Adipocyte (in vitro differentiated cells): ENCODE measurements at regions not wholly inside any gene's neighbourhood (a gene's known extent, or its start where the extent isn't known, plus 50 kb on each side); places are given as distances from the start of the nearest gene placed in this dataset.
"Not testable (repeated sequence)": the region's sequence is repeated elsewhere in the genome, so short reads cannot be mapped to it uniquely, and the experiment has no call there.

Experiments used
- DNase-seq: peaks from one replicate; pipeline ENCODE4 v3.0.0-alpha.2; 2015; ENCODE audit warnings: low read depth
- H3K27me3 ChIP-seq: replicated peaks from 2 replicates; pipeline ENCODE4 v1.7.0; 2013; ENCODE audit warnings: mild to moderate bottlenecking, low read length, moderate library complexity; ENCODE audit not compliant: control insufficient read depth, insufficient read depth
- H3K36me3 ChIP-seq: 2 replicates; pipeline ENCODE4 v1.7.0; 2013; ENCODE audit warnings: low read length, mild to moderate bottlenecking, moderate library complexity; ENCODE audit not compliant: control insufficient read depth, insufficient read depth, severe bottlenecking
- H3K4me1 ChIP-seq: 2 replicates; pipeline ENCODE4 v1.7.0; 2013; ENCODE audit warnings: mild to moderate bottlenecking, low read length, moderate library complexity; ENCODE audit not compliant: control insufficient read depth, insufficient read depth
- H3K4me3 ChIP-seq: 2 replicates; pipeline ENCODE4 v1.7.0; 2013; ENCODE audit warnings: mild to moderate bottlenecking, low read length, moderate library complexity
- H3K9ac ChIP-seq: 2 replicates; pipeline ENCODE4 v1.7.0; 2013; ENCODE audit warnings: mild to moderate bottlenecking, low read length, moderate library complexity
- H3K9me3 ChIP-seq: 2 replicates; pipeline ENCODE4 v1.7.0; 2013; ENCODE audit warnings: mild to moderate bottlenecking, low read length, moderate library complexity; ENCODE audit not compliant: control insufficient read depth

DNA sequence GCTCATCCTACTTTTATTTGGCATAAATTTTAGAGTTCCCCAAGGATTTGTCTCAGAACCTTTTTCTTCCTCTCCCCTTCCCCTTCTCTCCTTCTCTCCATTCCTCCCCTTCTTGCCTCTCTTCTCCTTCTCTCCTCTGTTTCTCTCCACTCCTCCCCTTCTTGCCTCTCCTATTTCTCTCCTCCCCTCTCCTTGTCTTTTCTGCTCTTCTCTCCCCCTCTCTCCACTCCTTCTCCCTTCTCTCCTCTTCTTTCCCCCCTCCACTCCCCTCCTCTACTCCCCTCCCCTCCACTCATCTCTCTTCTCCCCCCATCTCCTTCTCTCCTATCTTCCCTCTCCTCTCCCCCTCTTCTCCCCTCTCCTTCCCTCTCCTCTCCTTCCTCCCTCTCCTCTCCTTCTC lies 142.7 kb downstream of the CCDC71L start:
- no peak overlapping the region for H3K9ac ChIP-seq
- no peaks in the 10 kb centered on the region for H3K36me3 ChIP-seq
- H3K4me3 ChIP-seq, result no peak overlapping the region
- H3K27me3 ChIP-seq, result no peaks in the 10 kb centered on the region
- peaks cover 15% of the 10 kb centered on the region for H3K4me1 ChIP-seq
- DNase-seq, result no peak
- no peaks in the 10 kb centered on the region for H3K9me3 ChIP-seq

DNA sequence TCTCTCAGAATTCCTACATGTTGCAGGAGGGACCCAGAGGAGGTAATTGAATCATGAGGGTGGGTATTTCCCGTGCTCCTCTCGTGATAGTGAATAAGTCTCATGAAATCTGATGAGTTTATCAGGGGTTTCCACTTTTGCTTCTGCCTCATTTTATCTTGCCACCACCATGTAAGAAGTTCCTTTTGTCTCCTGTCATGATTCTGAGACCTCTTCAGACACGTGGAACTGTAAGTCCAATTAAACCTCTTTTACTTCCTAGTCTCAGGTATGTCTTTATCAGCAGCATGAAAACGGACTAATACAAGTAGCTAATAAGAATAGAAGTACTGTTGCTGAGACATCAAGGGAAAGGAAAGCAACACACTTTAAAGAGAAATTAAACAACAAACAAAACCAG lies 143.4 kb downstream of the CCDC71L start:
- no peak for DNase-seq
- Histone ChIP-seq H3K4me3 (no peak overlapping the region), H3K9ac (no peak overlapping the region), H3K36me3 (no peaks in the 10 kb centered on the region), H3K27me3 (no peaks in the 10 kb centered on the region), H3K4me1 (peaks cover 15% of the 10 kb centered on the region), H3K9me3 (no peaks in the 10 kb centered on the region)

DNA sequence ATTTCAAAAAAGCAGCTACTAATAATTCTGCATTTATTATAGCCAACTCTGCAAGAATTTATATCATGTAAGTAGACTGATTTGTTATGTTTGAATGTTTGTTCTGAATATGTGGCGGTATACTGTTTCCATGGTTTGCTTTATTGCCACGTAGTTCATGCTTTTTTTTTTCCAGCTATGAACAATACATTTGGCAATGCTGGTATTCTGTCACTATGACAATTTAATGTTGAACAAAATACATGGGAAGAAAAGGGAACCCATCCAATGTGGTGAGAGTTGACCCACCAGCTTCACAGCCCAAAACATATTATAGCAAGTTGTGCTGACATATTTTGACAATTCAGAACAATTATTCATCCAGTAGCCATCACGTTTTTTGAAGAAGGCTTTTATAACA lies 145.6 kb downstream of the CCDC71L start:
- no peak for DNase-seq
- H3K9ac ChIP-seq, result peak overlapping the region; percentile 52
- H3K36me3 ChIP-seq, result no peaks in the 10 kb centered on the region
- H3K27me3 ChIP-seq, result no peaks in the 10 kb centered on the region
- peak overlapping the region; percentile 64 for H3K4me3 ChIP-seq
- H3K4me1 ChIP-seq, result peaks cover 15% of the 10 kb centered on the region
- no peaks in the 10 kb centered on the region for H3K9me3 ChIP-seq

DNA sequence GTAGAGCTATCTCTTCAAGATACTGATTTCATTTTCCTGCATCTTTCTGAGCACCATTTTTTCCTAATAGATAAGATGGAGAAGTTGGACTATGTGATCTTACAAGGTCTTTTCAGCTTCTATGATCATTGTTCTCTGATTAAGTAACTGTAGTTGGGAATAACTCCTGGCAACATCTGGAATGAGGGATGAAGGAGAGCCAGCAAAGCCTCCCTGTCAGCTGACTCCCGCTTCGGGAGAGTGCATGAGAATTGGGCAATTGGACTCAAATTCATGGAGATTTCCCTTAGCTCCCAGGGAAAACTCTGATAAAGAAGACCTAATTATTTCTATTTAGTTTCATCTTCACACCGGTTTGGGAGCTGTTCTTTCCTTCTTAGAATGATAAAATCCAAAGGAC lies 146.1 kb downstream of the CCDC71L start:
- Histone ChIP-seq H3K9me3 (no peaks in the 10 kb centered on the region), H3K9ac (peak overlapping the region; percentile 52), H3K4me1 (peaks cover 15% of the 10 kb centered on the region), H3K36me3 (no peaks in the 10 kb centered on the region), H3K4me3 (peak overlapping the region; percentile 64), H3K27me3 (no peaks in the 10 kb centered on the region)
- DNase-seq, result peak; percentile 33

DNA sequence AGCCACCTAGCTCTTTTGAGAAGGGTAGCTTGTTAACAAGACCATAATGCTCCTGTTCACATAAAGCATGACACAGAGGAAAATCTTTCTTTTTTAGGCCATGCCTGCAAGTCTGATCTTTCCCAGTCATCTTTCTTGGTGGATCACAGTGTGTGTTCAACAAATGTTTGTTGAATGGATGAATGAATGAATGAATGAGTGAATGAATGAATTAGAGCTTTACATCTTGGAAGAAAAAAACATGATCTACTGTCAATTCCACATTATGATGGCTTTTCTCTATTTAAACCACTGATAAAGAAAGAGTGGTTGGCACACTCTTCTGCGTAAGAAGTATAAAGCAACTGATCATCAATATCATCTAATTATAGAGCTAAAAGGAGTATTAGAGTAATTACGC lies 148.7 kb downstream of the CCDC71L start:
- H3K27me3 ChIP-seq, result no peaks in the 10 kb centered on the region
- no peak overlapping the region for H3K4me3 ChIP-seq
- DNase-seq, result no peak
- H3K9me3 ChIP-seq, result peaks cover 3% of the 10 kb centered on the region
- no peaks in the 10 kb centered on the region for H3K36me3 ChIP-seq
- H3K4me1 ChIP-seq, result peaks cover 15% of the 10 kb centered on the region
- H3K9ac ChIP-seq, result no peak overlapping the region

DNA sequence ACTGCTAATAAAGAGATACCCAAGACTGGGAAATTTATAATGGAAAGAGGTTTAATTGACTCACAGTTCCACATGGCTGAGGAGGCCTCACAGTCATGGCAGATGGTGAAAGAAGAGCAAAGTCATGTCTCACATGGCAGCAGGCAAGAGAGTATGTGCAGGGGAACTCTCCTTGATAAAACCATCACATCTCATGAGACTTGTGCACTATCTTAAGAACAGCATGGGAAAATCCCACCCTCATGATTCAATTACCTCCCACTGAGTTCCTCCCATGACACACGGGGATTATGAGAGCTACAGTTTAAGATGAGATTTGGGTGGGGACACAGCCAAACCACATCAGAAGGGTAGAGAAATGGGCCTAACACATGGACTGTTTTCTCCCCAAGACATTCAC lies 156.3 kb downstream of the CCDC71L start:
- no peak overlapping the region for H3K9ac ChIP-seq
- DNase-seq, result no peak
- H3K36me3 ChIP-seq, result no peaks in the 10 kb centered on the region
- H3K4me3 ChIP-seq, result no peak overlapping the region
- H3K27me3 ChIP-seq, result no peaks in the 10 kb centered on the region
- peaks cover under 1% of the 10 kb centered on the region for H3K9me3 ChIP-seq
- peaks cover 5% of the 10 kb centered on the region for H3K4me1 ChIP-seq

DNA sequence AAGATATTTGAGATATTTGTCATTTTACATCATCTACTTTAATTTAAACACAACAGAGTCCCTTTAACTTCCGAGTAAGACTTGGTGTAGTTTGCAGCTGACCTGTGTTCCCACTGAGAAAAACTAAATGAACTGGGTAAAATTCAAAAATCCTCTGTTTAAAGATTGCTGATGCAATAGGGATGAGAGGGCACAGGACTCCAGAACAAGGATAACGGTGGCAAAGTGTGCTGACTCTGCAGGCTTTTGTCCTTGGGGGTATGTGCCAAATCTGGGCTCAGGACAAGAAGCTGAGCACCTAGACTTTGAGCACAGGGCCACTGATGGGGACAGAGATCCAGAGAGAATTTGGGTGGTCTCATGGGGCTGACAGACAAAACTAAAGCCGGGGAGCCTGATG lies 156.8 kb downstream of the CCDC71L start:
- DNase-seq, result no peak
- Histone ChIP-seq H3K36me3 (no peaks in the 10 kb centered on the region), H3K9me3 (no peaks in the 10 kb centered on the region), H3K27me3 (no peaks in the 10 kb centered on the region), H3K4me1 (peaks cover 5% of the 10 kb centered on the region), H3K4me3 (no peak overlapping the region), H3K9ac (no peak overlapping the region)

DNA sequence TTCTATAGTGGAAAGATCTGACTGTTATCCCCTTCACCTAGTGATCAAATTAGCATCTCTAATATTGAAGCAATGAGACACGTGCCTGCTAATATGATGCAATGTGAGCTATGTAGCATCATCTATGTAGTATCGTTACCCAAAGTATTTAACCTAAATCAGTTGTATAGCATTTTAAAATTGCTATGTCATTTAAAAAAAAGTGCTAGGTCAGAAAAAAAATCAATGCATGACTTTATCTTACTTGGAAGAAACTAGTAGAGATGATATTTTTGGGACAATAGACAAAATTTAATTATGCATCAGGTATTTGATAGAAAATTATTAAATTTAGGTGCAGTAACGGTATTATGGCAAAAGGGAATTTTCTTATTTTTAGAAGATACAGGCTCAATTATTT lies 157.3 kb downstream of the CCDC71L start:
- no peak for DNase-seq
- Histone ChIP-seq H3K27me3 (no peaks in the 10 kb centered on the region), H3K36me3 (no peaks in the 10 kb centered on the region)

DNA sequence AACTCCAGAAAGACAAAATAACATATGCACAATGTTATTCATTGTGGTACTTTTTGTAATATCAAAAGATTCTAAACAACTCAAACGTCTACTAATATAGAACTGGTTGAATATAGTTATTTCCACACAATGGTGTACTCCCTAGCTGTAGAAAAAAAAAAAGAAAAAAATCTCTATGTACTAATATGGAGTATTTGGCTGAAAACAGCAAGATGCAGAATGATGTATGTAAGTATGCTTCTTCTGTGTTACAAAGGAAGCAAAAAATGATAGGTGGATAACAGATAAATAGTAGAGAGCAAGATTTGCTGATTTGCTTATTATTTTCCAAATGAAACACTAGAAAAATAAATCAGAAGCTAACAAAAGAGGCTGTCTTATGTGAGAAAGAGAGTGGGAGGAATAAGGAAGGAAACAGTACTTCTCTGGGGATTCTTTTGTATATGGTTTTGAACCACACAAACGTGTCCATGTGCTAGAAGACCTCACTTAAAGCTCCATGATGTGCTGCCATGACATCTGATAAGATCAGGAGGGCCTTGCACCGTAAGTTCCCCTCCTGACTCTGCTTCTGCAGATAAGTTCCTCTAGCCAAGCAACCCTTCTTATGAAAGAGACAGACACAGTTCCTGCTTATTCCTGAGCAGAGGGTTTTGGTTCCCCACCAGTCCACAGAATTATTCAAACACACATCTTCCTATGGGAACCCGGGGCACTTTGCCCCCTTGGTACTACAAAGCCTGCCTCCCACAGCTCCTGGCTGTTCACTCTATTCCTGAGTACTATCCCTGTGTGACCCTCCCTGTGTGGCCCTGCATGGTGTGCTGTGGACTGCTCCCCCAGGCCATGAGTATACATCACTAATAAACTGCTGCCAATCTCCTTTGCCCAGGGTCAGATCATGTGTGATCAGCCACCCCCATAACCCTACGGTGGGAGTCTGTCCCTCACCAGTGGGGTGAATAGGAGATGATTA lies 159.1 kb downstream of the CCDC71L start:
- DNase-seq, result no peak
- H3K9me3 ChIP-seq, result no peaks in the 10 kb centered on the region

More for the DNA sequence above, 157.3 kb downstream of the CCDC71L start:
- Histone ChIP-seq H3K4me1 (peaks cover 5% of the 10 kb centered on the region), H3K9me3 (no peaks in the 10 kb centered on the region), H3K9ac (no peak overlapping the region), H3K4me3 (no peak overlapping the region)

DNA sequence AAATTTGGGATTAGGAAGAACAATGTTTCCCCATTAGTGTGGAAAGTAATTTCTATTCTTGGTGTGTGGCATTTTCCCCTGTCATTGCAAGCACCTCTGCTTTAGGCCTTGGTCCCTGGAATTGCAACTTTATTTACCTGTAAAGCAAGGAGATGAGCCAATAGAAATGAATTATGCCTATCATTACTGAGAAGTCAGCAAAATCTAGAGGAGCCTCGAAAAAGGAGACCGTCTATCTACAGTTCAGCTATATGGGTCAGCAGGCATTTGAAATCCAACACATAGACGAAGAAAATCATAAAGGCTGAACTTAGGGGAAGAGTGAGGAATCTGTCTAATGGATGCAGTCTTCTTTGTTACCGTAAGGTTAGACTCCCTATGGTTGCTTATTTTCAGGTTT lies 161.1 kb downstream of the CCDC71L start:
- Histone ChIP-seq H3K4me1 (peaks cover 5% of the 10 kb centered on the region), H3K4me3 (no peak overlapping the region), H3K36me3 (no peaks in the 10 kb centered on the region), H3K9ac (no peak overlapping the region), H3K27me3 (no peaks in the 10 kb centered on the region), H3K9me3 (no peaks in the 10 kb centered on the region)
- DNase-seq, result no peak

More for the DNA sequence above, 159.1 kb downstream of the CCDC71L start:
- Histone ChIP-seq H3K9ac (no peak overlapping the region), H3K4me3 (no peak overlapping the region), H3K36me3 (no peaks in the 10 kb centered on the region), H3K27me3 (no peaks in the 10 kb centered on the region), H3K4me1 (peaks cover 5% of the 10 kb centered on the region)

DNA sequence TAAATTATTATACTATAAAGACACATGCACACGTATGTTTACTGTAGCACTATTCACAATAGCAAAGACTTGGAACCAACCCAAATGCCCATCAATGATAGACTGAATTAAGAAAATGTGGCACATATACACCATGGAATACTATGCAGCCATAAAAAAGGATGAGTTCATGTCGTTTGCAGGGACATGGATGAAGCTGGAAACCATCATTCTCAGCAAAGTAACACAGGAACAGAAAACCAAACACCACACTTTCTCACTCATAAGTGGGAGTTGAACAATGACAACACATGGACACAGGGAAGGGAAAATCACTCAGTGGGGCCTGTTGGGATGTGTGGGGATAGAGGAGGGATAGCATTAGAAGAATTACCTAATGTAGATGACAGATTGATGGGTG lies 163.0 kb downstream of the CCDC71L start:
- not testable (repeated sequence) for H3K4me1 ChIP-seq, H3K4me3 ChIP-seq, H3K9me3 ChIP-seq, DNase-seq, H3K36me3 ChIP-seq, H3K9ac ChIP-seq, H3K27me3 ChIP-seq
